HL-60 (cell line): ENCODE measurements at regions not wholly inside any gene's neighbourhood (a gene's known extent, or its start where the extent isn't known, plus 50 kb on each side); places are given as distances from the start of the nearest gene placed in this dataset.

Experiments
- DNase-seq, 2 experiments: peaks; one replicate each; pipeline ENCODE4 v3.0.0-alpha.2; 2010 to 2020; ENCODE audit warnings: low read depth in 1 of 2, low spot score in 1 of 2
- H3K27ac ChIP-seq: fragments of 250-450 bp; sonication (Bioruptor Pico); replicated peaks from 2 replicates; pipeline ENCODE4 v1.5.1; 2020; ENCODE audit warnings: mild to moderate bottlenecking, moderate library complexity
- H3K27me3 ChIP-seq: fragments of 250-450 bp; sonication (Bioruptor Pico); 2 replicates; pipeline ENCODE4 v1.5.1; 2021; ENCODE audit warnings: mild to moderate bottlenecking, moderate library complexity; ENCODE audit not compliant: insufficient read depth, poor library complexity, severe bottlenecking
- H3K4me3 ChIP-seq: replicated peaks from 2 replicates; pipeline ENCODE4 v1.5.1; 2011; ENCODE audit warnings: mild to moderate bottlenecking, control low read depth, low read length; ENCODE audit not compliant: insufficient read depth
- CTCF ChIP-seq: IDR thresholded peaks from one replicate; pipeline ENCODE4 v1.5.1; 2011; ENCODE audit warnings: low read length, control low read depth, inconsistent platforms; ENCODE audit not compliant: insufficient read depth
- GABPA ChIP-seq: IDR thresholded peaks from 2 replicates; pipeline ENCODE4 v1.6.1; 2012; ENCODE audit warnings: low read depth
- POLR2AphosphoS5 ChIP-seq: IDR thresholded peaks from 2 replicates; pipeline ENCODE4 v1.6.1; 2012; ENCODE audit warnings: low read depth
- REST ChIP-seq: IDR thresholded peaks from 2 replicates; pipeline ENCODE4 v1.6.1; 2012; ENCODE audit warnings: low read depth; ENCODE audit not compliant: insufficient replicate concordance
- SPI1 ChIP-seq: IDR thresholded peaks from 2 replicates; pipeline ENCODE4 v1.6.1; 2012; ENCODE audit warnings: low read depth, mild to moderate bottlenecking, borderline replicate concordance

- no peak overlapping the region for H3K27ac ChIP-seq
- TF ChIP-seq SPI1 (no peak), CTCF (no peak), GABPA (no peak), REST (no peak), POLR2AphosphoS5 (no peak)
- no peak for DNase-seq
- no peak overlapping the region for H3K4me3 ChIP-seq
- H3K27me3 ChIP-seq, result no peaks in the 10 kb centered on the region
Observed at GRCh38 chr10:111249925-111250324, 173.1 kb downstream of the ADRA2A start.

- Histone ChIP-seq H3K27ac (no peak overlapping the region), H3K4me3 (no peak overlapping the region), H3K27me3 (no peaks in the 10 kb centered on the region)
- TF ChIP-seq POLR2AphosphoS5 (no peak), GABPA (no peak), CTCF (no peak), SPI1 (no peak), REST (no peak)
- DNase-seq, result no peak
Observed at GRCh38 chr10:111261081-111261615, 184.3 kb downstream of the ADRA2A start.

GRCh38 chr10:111265341-111265740, 188.5 kb downstream of the ADRA2A start:
- TF ChIP-seq SPI1 (no peak), CTCF (no peak), GABPA (no peak), POLR2AphosphoS5 (no peak), REST (no peak)
- no peak for DNase-seq
- no peak overlapping the region for H3K27ac ChIP-seq
- H3K27me3 ChIP-seq, result no peaks in the 10 kb centered on the region
- no peak overlapping the region for H3K4me3 ChIP-seq
